Smooth muscle cell (in vitro differentiated cells): ENCODE measurements at regions not wholly inside any gene's neighbourhood (a gene's known extent, or its start where the extent isn't known, plus 50 kb on each side); places are given as distances from the start of the nearest gene placed in this dataset. TPM values are rescaled to one million over a fixed set of nuclear protein-coding genes. Genes with fewer than 3 reads are reported as not detected.

Source experiments
- DNase-seq: peaks from one replicate; lab custom pipeline; 2025; ENCODE audit not compliant: unreplicated experiment; lab: John Stamatoyannopoulos, UW
- H2AFZ ChIP-seq: fragments of 200-600 bp; sonication (generic); 2 replicates; pipeline ENCODE4 v1.6.0; 2016; ENCODE audit warnings: antibody characterized with exemption, low read depth, mild to moderate bottlenecking
- H3F3A ChIP-seq: fragments of 200-600 bp; sonication (generic); 2 replicates; pipeline ENCODE4 v1.6.0; 2017; ENCODE audit warnings: antibody characterized with exemption, low read depth
- H3K27ac ChIP-seq: fragments of 200-600 bp; sonication (generic); 2 replicates; pipeline ENCODE4 v1.5.1; 2016; ENCODE audit warnings: low read depth, mild to moderate bottlenecking
- H3K27me3 ChIP-seq: fragments of 200-600 bp; sonication (generic); 2 replicates; pipeline ENCODE4 v1.6.1; 2016; ENCODE audit warnings: low read depth, mild to moderate bottlenecking
- H3K36me3 ChIP-seq: fragments of 200-600 bp; sonication (generic); 2 replicates; pipeline ENCODE4 v1.5.1; 2016; ENCODE audit warnings: low read depth
- H3K4me1 ChIP-seq: fragments of 200-600 bp; sonication (generic); 2 replicates; pipeline ENCODE4 v1.5.1; 2016; ENCODE audit warnings: low read depth
- H3K4me2 ChIP-seq: fragments of 200-600 bp; sonication (generic); 2 replicates; pipeline ENCODE4 v1.6.0; 2016; ENCODE audit warnings: mild to moderate bottlenecking
- H3K4me3 ChIP-seq: fragments of 200-600 bp; sonication (generic); 2 replicates; pipeline ENCODE4 v1.5.1; 2016; ENCODE audit warnings: mild to moderate bottlenecking
- H3K79me2 ChIP-seq: fragments of 200-600 bp; sonication (generic); 2 replicates; pipeline ENCODE4 v1.6.0; 2016; ENCODE audit warnings: low read depth, mild to moderate bottlenecking
- H3K9ac ChIP-seq: fragments of 200-600 bp; sonication (generic); 2 replicates; pipeline ENCODE4 v1.6.0; 2016; ENCODE audit warnings: low read depth
- H3K9me3 ChIP-seq: fragments of 200-600 bp; sonication (generic); replicated peaks from 2 replicates; pipeline ENCODE4 v1.5.1; 2016; ENCODE audit warnings: low read depth
- H4K20me1 ChIP-seq: fragments of 200-600 bp; sonication (generic); 2 replicates; pipeline ENCODE4 v1.6.0; 2016; ENCODE audit warnings: low read depth
- CTCF ChIP-seq: fragments of 200-600 bp; sonication (generic); IDR thresholded peaks from 2 replicates; pipeline ENCODE4 v1.5.1; 2017; ENCODE audit warnings: borderline replicate concordance, mild to moderate bottlenecking, antibody characterized with exemption; ENCODE audit not compliant: insufficient read depth, poor library complexity, severe bottlenecking
- WGBS: methylation state at CpG from one replicate; pipeline ENCODE4 v1.1.7; 2016; ENCODE audit warnings: low lambda C conversion rate; 5-methylcytosine and 5-hydroxymethylcytosine counted together
- small RNA-seq: library from RNA; depleted of rRNA; stranded (forward); fragments of <200 nt; gene quantifications from one replicate; pipeline ENCODE3, GENCODE V24; 2014

DNA sequence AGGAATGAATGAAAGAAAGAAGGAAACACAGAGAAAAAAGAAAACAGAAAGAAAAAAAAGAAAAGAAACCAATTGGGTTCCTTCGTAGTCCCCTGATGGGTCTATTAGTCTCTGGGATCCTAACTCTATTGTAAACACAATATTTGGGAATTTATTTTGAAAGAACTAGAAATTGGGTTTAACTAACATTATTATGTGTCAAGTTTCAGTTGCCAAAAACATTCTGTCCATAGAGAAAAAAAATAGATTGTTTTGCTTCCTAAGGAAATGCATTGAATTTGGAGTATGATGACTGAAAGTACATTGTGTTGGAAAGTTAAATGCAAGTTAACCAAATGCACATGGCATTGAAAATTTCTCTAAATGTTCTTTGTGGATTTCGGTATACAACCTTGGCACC, 52.8 kb upstream of the PPP1R12A start:
- no peak overlapping the region for H3K27ac ChIP-seq
- no peaks in the 10 kb centered on the region for H3K79me2 ChIP-seq
- TF ChIP-seq CTCF = no peak
- H3K4me2 ChIP-seq = no peak overlapping the region
- H3K27me3 ChIP-seq = no peaks in the 10 kb centered on the region
- H3F3A ChIP-seq = peaks cover 16% of the 10 kb centered on the region
- DNase-seq = no peak
- H2AFZ ChIP-seq = no peak overlapping the region
- no peaks in the 10 kb centered on the region for H3K9me3 ChIP-seq
- no peaks in the 10 kb centered on the region for H3K36me3 ChIP-seq
- no peaks in the 10 kb centered on the region for H4K20me1 ChIP-seq
- 96% methylated on average over 2 of the region's 2 CpGs for WGBS
- no peak overlapping the region for H3K9ac ChIP-seq
- H3K4me3 ChIP-seq = no peak overlapping the region
- peaks cover 17% of the 10 kb centered on the region for H3K4me1 ChIP-seq

Small RNA genes in the stretch of these regions (small RNA-seq; reads per million reads assigned to genes)
- gene SNRPGP20 = not detected
